Prostate gland (tissue), 2 donors: ENCODE measurements at regions not wholly inside any gene's neighbourhood (a gene's known extent, or its start where the extent isn't known, plus 50 kb on each side); places are given as distances from the start of the nearest gene placed in this dataset.

ENCODE experiments used
- POLR2A ChIP-seq: fragments of 450-650 bp; IDR thresholded peaks from one replicate; pipeline ENCODE4 v1.6.1; 2016; ENCODE audit warnings: antibody characterized with exemption, mild to moderate bottlenecking
- TF ChIP-seq, protein P1 (sequence below), 4 experiments: fragments of 200-600 bp in 2 of 4; fragments of 450-650 bp in 2 of 4; sonication (generic) in 2 of 4; IDR thresholded peaks; 1 replicate in 3 of 4; 2 replicates in 1 of 4; pipeline ENCODE4 v1.5.1; 2016 to 2019; ENCODE audit warnings: antibody characterized with exemption in 4 of 4, mild to moderate bottlenecking in 2 of 4, moderate library complexity in 2 of 4

DNA sequence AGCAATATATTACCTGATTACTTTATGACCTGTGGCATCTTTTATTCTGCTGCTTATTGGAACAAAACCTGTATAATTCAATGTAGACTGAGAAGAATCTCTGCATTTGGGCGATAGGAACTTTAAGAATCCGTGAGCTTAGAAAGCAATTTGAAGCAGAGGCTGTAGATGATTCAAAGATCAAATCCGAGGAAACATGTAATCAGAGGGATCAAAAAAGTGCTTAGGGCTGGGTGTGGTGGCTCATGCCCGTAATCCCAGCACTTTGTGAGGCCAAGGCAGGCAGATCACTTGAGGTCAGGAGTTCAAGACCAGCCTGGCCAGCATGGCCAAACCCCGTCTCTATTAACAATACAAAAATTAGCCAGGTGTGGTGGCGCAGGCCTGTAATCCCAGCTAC is 198.4 kb downstream of the MTX2 start:
- TF ChIP-seq, protein P1, sequence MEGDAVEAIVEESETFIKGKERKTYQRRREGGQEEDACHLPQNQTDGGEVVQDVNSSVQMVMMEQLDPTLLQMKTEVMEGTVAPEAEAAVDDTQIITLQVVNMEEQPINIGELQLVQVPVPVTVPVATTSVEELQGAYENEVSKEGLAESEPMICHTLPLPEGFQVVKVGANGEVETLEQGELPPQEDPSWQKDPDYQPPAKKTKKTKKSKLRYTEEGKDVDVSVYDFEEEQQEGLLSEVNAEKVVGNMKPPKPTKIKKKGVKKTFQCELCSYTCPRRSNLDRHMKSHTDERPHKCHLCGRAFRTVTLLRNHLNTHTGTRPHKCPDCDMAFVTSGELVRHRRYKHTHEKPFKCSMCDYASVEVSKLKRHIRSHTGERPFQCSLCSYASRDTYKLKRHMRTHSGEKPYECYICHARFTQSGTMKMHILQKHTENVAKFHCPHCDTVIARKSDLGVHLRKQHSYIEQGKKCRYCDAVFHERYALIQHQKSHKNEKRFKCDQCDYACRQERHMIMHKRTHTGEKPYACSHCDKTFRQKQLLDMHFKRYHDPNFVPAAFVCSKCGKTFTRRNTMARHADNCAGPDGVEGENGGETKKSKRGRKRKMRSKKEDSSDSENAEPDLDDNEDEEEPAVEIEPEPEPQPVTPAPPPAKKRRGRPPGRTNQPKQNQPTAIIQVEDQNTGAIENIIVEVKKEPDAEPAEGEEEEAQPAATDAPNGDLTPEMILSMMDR (IDR thresholded peaks at IDR 0.05): no peak
- no peak for TF ChIP-seq POLR2A
